Stimulated activated CD4-positive, alpha-beta T cell treated with anti-CD3 and anti-CD28 coated beads, Interleukin-12 subunit alpha, Interleukin-12 subunit beta, amount 100 ng/mL, for 48 hours (primary cell): ENCODE measurements at regions not wholly inside any gene's neighbourhood (a gene's known extent, or its start where the extent isn't known, plus 50 kb on each side); places are given as distances from the start of the nearest gene placed in this dataset.
"Not testable (repeated sequence)": the region's sequence is repeated elsewhere in the genome, so short reads cannot be mapped to it uniquely, and the experiment has no call there.

ENCODE experiments used
- DNase-seq, 3 donors: peaks; one replicate each; pipeline ENCODE4 v3.0.0-alpha.2; 2020; ENCODE audit warnings: low read depth in 2 of 3, low spot score in 1 of 3

- DNase-seq, result not testable (repeated sequence)
Measured at GRCh38 chr7:128561116-128561722, 84.7 kb downstream of the METTL2B start.

GRCh38 chr7:128562795-128563194 lies 86.2 kb downstream of the METTL2B start:
- not testable (repeated sequence) for DNase-seq

DNA sequence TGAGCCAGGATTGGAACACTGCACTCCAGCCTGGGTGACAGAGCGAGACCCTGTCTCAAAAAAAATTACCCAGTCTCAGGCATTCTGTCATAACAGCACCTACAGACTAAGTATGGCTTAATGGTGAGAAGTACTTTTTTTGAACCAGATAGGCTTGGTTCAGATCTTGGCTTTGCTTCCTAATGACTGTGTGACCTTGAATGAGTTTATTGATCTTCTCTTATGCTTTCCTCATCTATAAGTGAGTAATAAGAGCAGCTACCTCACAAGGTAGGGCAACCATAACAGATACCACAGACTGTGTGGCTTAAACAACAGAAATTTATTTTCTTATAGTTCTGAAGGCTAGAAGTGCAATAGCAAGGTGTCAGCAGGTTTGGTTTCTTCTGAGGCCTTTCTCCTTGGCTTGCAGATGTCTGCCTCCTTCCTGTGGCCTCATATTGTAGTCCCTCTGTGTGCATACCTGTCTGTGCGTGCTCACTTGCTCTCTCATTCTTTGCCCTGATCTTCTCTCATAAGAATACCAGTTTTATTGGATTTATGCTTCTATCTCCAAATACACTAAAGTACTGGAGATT lies 87.7 kb downstream of the METTL2B start:
- not testable (repeated sequence) for DNase-seq

DNA sequence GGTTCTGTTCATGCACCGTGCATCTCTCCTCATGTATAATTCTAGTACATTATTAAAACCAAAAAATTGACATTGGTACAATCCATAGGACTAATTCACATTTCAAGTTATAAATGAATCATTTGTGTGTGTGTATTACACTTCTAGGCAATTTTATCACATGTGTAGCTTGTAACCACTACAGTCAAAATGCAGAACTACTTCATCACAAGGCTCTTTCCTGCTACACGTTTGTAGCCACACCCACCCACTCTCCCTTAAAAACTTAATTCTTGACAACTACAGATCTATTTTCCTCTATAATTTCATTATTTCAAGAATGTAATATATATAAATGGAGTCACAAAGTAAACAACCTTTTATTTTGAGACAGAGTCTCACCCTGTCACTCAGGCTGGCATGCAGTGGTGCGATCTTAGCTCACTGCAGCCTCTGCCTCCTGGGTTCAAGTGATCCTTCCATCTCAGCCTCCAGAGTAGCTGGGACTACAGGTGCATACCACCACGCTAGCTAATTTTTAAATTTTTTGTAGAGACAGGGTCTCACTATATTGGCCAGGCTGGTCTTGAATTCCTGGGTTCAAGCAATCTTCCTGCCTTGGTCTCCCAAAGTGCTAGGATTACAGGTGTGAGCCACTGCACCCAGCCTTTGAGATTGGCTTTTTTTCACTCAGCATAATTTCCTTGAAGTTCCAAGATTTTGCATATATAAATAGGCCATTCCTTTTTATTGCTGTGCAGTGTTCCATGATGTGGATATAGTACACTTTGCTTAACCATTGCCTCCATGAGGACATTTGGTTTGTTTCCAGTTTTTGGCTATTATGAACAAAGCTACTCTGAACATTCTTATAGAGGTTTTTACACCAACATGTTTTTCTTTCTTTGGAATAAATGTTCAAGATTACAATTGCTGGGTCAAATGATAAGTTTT lies 88.7 kb downstream of the METTL2B start:
- DNase-seq, result not testable (repeated sequence)

- not testable (repeated sequence) for DNase-seq
Measured at GRCh38 chr7:128575277-128575676, 96.8 kb upstream of the GARIN1A start.

- not testable (repeated sequence) for DNase-seq
Measured at GRCh38 chr7:128576953-128577352, 95.1 kb upstream of the GARIN1A start.

DNA sequence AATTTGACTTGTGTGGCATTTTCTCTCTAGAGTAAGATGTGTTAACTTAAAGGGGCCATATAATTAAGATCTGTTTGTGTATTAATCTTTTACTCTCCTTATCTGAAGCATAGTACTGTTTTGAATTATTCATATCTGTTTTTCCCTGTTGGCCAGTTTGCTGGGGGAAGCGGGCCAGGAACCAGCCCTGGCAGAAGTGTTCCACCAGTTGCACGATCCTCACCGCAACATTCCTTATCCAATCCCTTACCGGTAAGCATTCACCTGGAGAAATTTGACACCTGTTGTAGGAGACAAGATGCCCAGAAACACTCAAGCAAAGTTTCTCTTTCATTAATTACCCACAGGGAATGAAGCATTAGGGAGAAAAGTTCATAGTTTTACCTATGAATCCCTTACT lies 92.2 kb upstream of the GARIN1A start:
- DNase-seq, result not testable (repeated sequence)

DNA sequence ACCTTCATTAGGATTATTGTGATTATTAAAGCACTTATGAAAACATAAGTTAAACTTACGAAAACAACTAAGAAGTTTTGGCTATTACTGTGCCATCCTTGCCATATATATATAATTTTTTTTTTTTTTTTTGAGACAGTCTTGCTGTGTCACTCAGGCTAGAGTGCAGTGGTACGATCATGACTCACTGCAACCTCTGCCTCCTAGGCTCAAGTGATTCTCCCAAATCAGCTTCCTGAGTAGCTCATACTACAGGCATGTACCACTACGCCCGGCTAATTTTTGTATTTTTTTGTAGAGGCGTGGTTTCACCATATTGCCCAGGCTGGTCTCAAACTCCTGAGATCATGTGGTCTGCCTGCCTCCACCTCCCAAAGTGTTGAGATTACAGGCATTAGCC lies 91.0 kb upstream of the GARIN1A start:
- not testable (repeated sequence) for DNase-seq

DNA sequence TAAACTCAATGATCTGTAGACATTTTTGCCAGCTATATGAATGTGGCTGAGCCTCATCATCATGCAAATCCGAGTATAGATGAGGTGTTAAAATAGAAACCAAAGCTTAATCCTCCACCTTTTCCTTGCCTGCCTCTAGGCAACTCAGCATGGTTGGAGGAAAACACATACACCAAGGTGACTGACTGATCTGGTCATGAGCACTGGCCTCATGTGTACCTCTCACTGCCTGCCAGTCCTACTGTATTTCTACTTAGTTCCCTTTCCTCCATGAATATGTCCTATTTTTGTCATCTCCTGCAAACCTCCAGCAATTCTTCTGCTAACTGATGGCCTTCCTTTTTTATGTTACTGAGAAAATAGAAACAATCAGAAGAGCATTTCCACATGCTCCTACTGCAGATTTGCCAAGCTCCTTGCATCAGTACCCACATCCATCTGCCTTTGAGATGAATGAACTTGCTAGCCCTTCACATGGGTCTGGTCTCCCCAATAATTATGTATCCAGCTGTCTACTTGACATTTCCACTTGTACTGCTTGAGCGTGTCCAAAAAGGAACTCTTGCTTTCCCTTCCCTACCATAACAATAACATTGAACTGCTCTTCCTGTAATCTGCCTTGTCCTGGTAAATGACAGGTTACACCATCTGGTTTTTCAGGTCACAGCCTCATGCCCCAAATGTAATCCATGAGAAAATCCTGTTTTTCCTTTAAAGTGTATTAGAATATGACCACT lies 90.1 kb upstream of the GARIN1A start:
- DNase-seq, result not testable (repeated sequence)

DNA sequence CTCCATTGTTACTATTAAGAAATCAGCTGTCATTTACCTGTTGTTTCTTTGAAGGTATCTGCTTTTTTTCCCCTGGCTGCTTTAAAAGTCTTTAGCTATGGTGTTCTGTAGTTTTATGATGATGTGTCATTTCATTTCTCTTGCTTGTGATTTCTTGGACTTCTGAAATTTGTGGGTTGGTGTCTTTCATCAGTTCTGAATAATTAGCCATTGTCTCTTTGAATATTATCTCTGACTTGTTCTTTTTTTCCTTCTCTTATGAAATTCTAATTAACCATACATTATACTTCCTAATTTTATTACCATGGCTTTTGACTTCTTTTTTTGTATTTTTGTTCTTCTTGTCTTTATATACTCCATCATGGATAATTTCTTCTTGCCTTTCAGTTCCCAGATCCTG lies 85.4 kb upstream of the GARIN1A start:
- not testable (repeated sequence) for DNase-seq

DNA sequence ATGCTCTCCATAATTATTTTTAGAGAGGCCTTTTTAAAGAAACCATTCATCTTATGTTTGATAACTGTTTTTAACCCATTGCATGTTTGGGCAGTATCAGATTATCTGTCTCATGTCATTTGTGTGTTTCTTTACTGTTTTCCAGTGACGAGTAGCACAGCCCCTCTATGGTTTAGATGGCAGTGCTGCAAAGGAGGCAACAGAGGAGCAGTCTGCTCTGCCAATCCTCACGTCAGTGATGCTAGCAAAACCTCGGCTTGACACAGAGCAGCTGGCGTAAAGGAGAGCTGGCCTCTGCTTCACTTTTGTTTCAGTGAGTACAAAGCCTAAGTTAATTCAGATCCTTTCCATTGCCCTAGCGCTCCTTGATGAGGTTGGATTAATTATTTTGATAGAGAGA lies 80.4 kb upstream of the GARIN1A start:
- no peak for DNase-seq

GRCh38 chr7:128592209-128592608 lies 79.9 kb upstream of the GARIN1A start:
- DNase-seq, result not testable (repeated sequence)

DNA sequence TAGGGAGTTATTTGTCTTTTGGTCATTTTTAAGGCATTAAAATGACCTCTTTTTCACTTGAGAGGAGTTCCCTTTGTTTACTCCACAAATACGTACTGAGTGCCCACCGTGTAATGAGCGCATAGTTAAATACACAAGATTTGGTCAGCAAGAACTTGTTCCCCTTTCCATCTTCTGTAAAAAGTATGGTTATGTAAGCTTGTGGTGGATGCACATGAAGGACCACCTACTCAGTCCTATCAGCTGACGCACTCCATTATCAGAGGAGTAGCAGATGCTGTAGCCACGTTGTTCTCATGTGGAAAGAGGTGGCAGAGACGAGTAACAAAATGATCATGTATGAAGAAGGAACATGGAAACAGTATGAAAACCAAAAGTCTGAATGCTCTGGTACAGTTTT lies 78.0 kb upstream of the GARIN1A start:
- not testable (repeated sequence) for DNase-seq

DNA sequence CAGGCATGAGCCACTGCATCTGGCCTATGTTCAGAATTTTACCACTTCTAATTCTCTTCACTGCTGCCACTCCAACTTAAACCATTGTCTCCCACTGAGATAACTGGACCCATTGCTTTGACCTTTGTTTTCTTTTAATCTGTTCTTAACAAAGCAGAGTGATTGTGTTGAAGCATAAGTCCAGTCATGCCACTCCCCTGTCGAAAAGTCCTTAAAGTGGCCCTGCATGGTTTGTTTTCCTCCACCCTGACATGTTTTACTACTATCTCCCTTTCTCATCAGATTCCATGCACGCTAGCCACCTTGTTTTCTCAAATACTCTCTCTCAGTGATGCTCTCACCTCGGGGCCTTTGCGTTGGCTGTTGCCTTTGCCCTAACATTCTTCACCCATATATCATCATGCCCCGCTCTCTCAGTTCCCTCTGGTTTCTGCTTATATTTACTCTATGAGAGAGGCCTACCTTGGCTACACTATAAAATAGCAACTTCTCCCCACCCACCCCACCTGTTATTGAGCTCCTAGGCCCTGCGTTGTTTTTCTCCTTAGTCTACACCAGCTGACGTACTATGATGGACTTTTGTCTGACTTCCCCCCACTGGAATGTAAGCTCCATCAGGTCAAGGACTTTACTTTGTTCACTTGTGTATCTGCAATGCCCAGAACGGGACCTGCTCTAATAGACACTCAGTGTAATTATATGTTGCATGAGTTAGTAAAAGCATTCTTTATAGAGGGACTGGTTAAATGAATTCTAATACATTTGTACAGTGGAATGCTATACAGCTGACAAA lies 75.6 kb upstream of the GARIN1A start:
- DNase-seq, result not testable (repeated sequence)

DNA sequence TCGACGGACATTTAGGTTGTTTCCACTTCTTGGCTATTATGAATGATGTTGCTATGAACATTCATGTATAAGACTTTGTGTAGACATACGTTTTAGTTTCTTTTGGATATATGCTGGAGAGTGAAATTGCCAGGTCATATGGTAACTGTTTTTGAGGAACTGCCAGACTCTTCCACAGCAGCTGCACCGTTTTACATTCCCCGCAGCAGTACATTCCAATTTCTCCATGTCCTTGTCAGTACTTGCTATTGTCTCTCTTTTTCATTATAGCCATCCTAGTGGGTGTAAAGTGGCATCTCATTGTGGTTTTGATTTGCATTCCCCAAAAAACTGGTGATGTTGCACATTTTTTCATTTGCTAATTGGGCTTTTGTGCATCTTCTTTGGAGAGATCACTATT lies 73.1 kb upstream of the GARIN1A start:
- DNase-seq, result not testable (repeated sequence)

DNA sequence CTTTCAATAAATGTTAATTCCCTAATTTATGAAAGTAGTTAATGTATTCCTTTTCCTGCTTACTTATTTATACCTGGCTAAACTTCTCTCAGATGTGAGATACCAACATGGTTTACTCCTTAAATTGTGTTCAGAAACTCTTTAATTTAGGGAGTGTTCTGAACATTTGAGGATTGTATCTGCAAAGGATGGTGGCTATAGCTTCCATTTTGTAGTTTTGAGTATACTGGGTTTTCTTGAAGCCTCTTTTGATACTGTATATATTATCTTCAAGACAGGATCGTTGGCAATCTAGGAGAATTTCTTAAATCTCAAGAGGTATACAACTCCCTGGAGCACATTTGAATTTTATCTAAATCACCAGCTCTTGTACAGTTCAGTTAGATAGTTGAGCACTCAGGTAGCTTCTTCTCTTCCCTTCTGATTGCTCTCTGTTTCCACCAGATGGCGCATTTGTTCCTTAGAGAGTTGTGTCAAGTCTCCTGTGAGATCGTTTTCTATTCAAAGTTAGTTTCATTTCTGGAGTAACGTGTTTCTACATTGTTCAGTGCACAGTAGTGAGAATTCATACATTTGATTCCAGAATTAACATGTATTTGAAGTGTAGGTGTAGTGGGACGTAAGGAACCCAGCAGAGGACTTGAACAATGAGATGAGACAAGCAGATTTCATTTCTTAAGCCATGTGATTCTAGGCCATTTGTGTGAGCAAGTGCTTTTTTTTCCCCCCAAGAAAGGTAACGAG lies 63.2 kb upstream of the GARIN1A start:
- DNase-seq, result peak in 1 of 3 donors; percentile 49

- not testable (repeated sequence) for DNase-seq
Measured at GRCh38 chr7:128613366-128613765, 58.7 kb upstream of the GARIN1A start.

DNA sequence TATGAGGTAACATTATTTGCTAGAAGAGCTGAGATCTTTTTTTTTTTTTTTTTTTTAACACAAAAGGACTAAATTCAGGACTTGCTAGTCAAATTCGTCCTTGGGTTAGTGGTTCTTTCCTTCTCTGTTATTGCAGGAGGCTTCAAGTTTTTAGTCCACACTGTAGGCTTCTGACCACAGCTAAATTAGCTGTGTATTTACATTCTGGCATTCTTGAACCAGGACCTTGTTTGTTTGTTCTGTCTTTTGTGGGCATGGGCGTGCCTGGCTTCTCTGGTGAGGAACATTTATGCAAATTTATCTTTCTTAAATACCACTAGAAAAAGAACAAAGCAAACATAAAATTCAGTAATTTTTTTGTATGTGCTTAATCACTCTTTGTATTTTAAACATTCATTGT lies 57.3 kb upstream of the GARIN1A start:
- not testable (repeated sequence) for DNase-seq

GRCh38 chr7:128616799-128617198 lies 55.3 kb upstream of the GARIN1A start:
- not testable (repeated sequence) for DNase-seq
